IMR-90 (cell line): ENCODE measurements at regions not wholly inside any gene's neighbourhood (a gene's known extent, or its start where the extent isn't known, plus 50 kb on each side); places are given as distances from the start of the nearest gene placed in this dataset.

ENCODE experiments used
- ATAC-seq: fragments of 200-7000 bp; cut with Tn5 transposase; 2 replicates; pipeline ENCODE4 v1.9.1; 2020; ENCODE audit warnings: low read depth, mild to moderate bottlenecking, moderate library complexity
- BruUV-seq: library from RNA; stranded (reverse); fragments of 400-500 nt; replicated peaks from 2 replicates; lab custom pipeline; 2021; lab: Mats Ljungman, UMichigan
- CTCF ChIA-PET: fragments of 300-600 bp; formaldehyde crosslinking; extraction: SDS; loops from one replicate; lab custom pipeline; 2021; ENCODE audit warnings: antibody characterized with exemption; lab: Yijun Ruan, JAX
- POLR2A ChIA-PET: fragments of 300-600 bp; sonication (Branson Sonifier 250); formaldehyde crosslinking; loops from one replicate; lab custom pipeline; 2022; ENCODE audit warnings: antibody characterized with exemption; ENCODE audit not compliant: unreplicated experiment; lab: Charles Lee
- DNase-seq: peaks from one replicate; pipeline ENCODE4 v3.0.0; 2013
- H2AFZ ChIP-seq: replicated peaks from 2 replicates; pipeline ENCODE3; 2013; ENCODE audit warnings: low read length, mild to moderate bottlenecking; ENCODE audit not compliant: poor library complexity
- H2AK5ac ChIP-seq: 2 replicates; pipeline ENCODE4 v1.6.1; 2013; ENCODE audit warnings: low read depth, low read length, inconsistent platforms
- H2AK9ac ChIP-seq: replicated peaks from 2 replicates; pipeline ENCODE3; 2013; ENCODE audit warnings: mild to moderate bottlenecking, low read depth, low read length, moderate library complexity; ENCODE audit not compliant: poor library complexity
- H2BK120ac ChIP-seq: 2 replicates; pipeline ENCODE4 v1.6.1; 2013; ENCODE audit warnings: low read depth, low read length, inconsistent platforms
- H2BK15ac ChIP-seq: 3 replicates; pipeline ENCODE4 v1.6.1; 2013; ENCODE audit warnings: low read depth, low read length, inconsistent platforms
- H2BK20ac ChIP-seq: 2 replicates; pipeline ENCODE4 v1.6.1; 2013; ENCODE audit warnings: low read depth, mild to moderate bottlenecking, inconsistent platforms, low read length, moderate library complexity
- H2BK5ac ChIP-seq: 2 replicates; pipeline ENCODE4 v1.6.1; 2013; ENCODE audit warnings: mild to moderate bottlenecking, low read depth, low read length, inconsistent platforms; ENCODE audit not compliant: poor library complexity, severe bottlenecking
- H3K14ac ChIP-seq: replicated peaks from 2 replicates; pipeline ENCODE4 v1.6.1; 2013; ENCODE audit warnings: low read depth, low read length, inconsistent platforms
- H3K18ac ChIP-seq: 2 replicates; pipeline ENCODE4 v1.6.1; 2013; ENCODE audit warnings: low read depth, low read length, control low read depth
- H3K23ac ChIP-seq: 2 replicates; pipeline ENCODE4 v1.6.1; 2013; ENCODE audit warnings: low read depth, low read length, inconsistent platforms
- H3K27ac ChIP-seq: 2 replicates; pipeline ENCODE4 v1.5.1; 2013; ENCODE audit warnings: mild to moderate bottlenecking, control low read depth, low read length; ENCODE audit not compliant: insufficient read depth
- H3K27me3 ChIP-seq: 2 replicates; pipeline ENCODE4 v1.6.1; 2013; ENCODE audit warnings: low read length; ENCODE audit not compliant: control insufficient read depth, insufficient read depth
- H3K36me3 ChIP-seq: 2 replicates; pipeline ENCODE4 v1.6.1; 2013; ENCODE audit warnings: low read length, mixed read lengths; ENCODE audit not compliant: control insufficient read depth, insufficient read depth
- H3K4ac ChIP-seq: 2 replicates; pipeline ENCODE4 v1.6.1; 2013; ENCODE audit warnings: low read depth, low read length, inconsistent platforms
- H3K4me1 ChIP-seq: 2 replicates; pipeline ENCODE4 v1.6.1; 2013; ENCODE audit warnings: low read length, mixed read lengths; ENCODE audit not compliant: control insufficient read depth, insufficient read depth
- H3K4me2 ChIP-seq: 2 replicates; pipeline ENCODE4 v1.6.1; 2013; ENCODE audit warnings: low read depth, mild to moderate bottlenecking, control low read depth, low read length, moderate library complexity
- H3K4me3 ChIP-seq: 2 replicates; pipeline ENCODE4 v1.5.1; 2013; ENCODE audit warnings: low read depth, mild to moderate bottlenecking, control low read depth, low read length, moderate library complexity; ENCODE audit not compliant: insufficient read depth
- H3K56ac ChIP-seq: 2 replicates; pipeline ENCODE4 v1.6.1; 2013; ENCODE audit warnings: low read length, inconsistent platforms; ENCODE audit not compliant: insufficient read depth; ENCODE audit errors: extremely low read depth
- H3K79me1 ChIP-seq, 2 experiments: 2 replicates each; pipeline ENCODE4 v1.6.1; 2013; ENCODE audit warnings: low read length in 2 of 2, inconsistent platforms in 1 of 2, low read depth in 1 of 2
- H3K9ac ChIP-seq: 2 replicates; pipeline ENCODE4 v1.6.1; 2013; ENCODE audit warnings: low read depth, low read length, control low read depth
- H3K9me1 ChIP-seq: 2 replicates; pipeline ENCODE4 v1.6.1; 2013; ENCODE audit warnings: low read length, inconsistent platforms; ENCODE audit not compliant: insufficient read depth
- H3K9me3 ChIP-seq: 2 replicates; pipeline ENCODE4 v1.6.1; 2013; ENCODE audit warnings: low read length; ENCODE audit not compliant: control insufficient read depth, insufficient read depth
- H4K20me1 ChIP-seq: 2 replicates; pipeline ENCODE4 v1.6.1; 2013; ENCODE audit warnings: low read length, inconsistent platforms; ENCODE audit not compliant: insufficient read depth
- H4K5ac ChIP-seq: 2 replicates; pipeline ENCODE4 v1.6.1; 2013; ENCODE audit warnings: mild to moderate bottlenecking, low read depth, low read length, control low read depth
- H4K8ac ChIP-seq, 2 experiments: 2 replicates each; pipeline ENCODE4 v1.6.1; 2013; ENCODE audit warnings: low read depth in 2 of 2, low read length in 2 of 2, control low read depth in 1 of 2, inconsistent platforms in 1 of 2
- H4K91ac ChIP-seq: 2 replicates; pipeline ENCODE4 v1.6.1; 2013; ENCODE audit warnings: low read depth, low read length, inconsistent platforms; ENCODE audit not compliant: insufficient read depth
- CHD1 ChIP-seq: IDR thresholded peaks from 2 replicates; pipeline ENCODE4 v1.6.1; 2012; ENCODE audit warnings: low read depth, low read length, improper control_type of control experiment
- CTCF ChIP-seq: conservative IDR thresholded peaks from 2 replicates; pipeline ENCODE4 v1.5.1; 2012; ENCODE audit warnings: mild to moderate bottlenecking, low read depth, low read length, improper control_type of control experiment
- ELK1 ChIP-seq: fragments of 150-350 bp; IDR thresholded peaks from 2 replicates; pipeline ENCODE4 v1.6.1; 2016; ENCODE audit warnings: low read depth, mild to moderate bottlenecking, low read length, moderate library complexity, borderline replicate concordance
- MAFK ChIP-seq: IDR thresholded peaks from 2 replicates; pipeline ENCODE4 v1.6.1; 2012; ENCODE audit warnings: low read depth, low read length, improper control_type of control experiment
- MAZ ChIP-seq: IDR thresholded peaks from 2 replicates; pipeline ENCODE4 v1.6.1; 2012; ENCODE audit warnings: low read depth, mild to moderate bottlenecking, low read length, improper control_type of control experiment, moderate library complexity, borderline replicate concordance
- SMC3 ChIP-seq: fragments of 150-350 bp; IDR thresholded peaks from 2 replicates; pipeline ENCODE4 v1.6.1; 2016; ENCODE audit warnings: low read depth, mild to moderate bottlenecking, antibody characterized with exemption, low read length, moderate library complexity
- WGBS, 2 experiments: methylation state at CpG; one replicate each; pipeline versions ENCODE4 v1.1.5 to v1.1.7; 2013; ENCODE audit warnings: missing lambda C conversion rate in 2 of 2; ENCODE audit not compliant: insufficient read length in 1 of 2; ENCODE audit errors: extremely low coverage in 2 of 2; 5-methylcytosine and 5-hydroxymethylcytosine counted together
- dilution Hi-C: fragments of 300-500 bp; cut with HindIII; formaldehyde crosslinking; loops from one replicate; pipeline ENCODE4 v1.14.3; 2018; ENCODE audit warnings: low sequenced_read_pairs; ENCODE audit not compliant: unreplicated experiment
- in situ Hi-C: fragments of 300-500 bp; cut with MboI; formaldehyde crosslinking; loops from 3 replicates; pipeline ENCODE4 v1.14.3; 2019; ENCODE audit warnings: low sequenced_read_pairs, inconsistent platforms, mixed read lengths
- intact Hi-C: fragments of 100-400 bp; cut with micrococcal nuclease; formaldehyde crosslinking; loops from 2 replicates; pipeline ENCODE4 v1.10.0; 2022

GRCh38 chr6:169890901-169891300, 139.5 kb downstream of the ERMARD start:
- no TSS peak for BruUV-seq

More at GRCh38 chr6:169890901-169891300, 139.5 kb downstream of the ERMARD start:
- Histone ChIP-seq H2BK120ac (no peak overlapping the region), H4K91ac (no peak overlapping the region), H3K27ac (no peak overlapping the region), H3K4me2 (no peak overlapping the region), H3K23ac (no peak overlapping the region), H2BK15ac (no peak overlapping the region), H4K8ac (no peak overlapping the region), H3K9ac (no peak overlapping the region), H2AFZ (no peak overlapping the region), H3K9me3 (peaks cover 48% of the 10 kb centered on the region), H3K36me3 (no peaks in the 10 kb centered on the region), H2BK20ac (no peak overlapping the region), H4K20me1 (no peaks in the 10 kb centered on the region), H2BK5ac (no peak overlapping the region), H3K79me1 (no peaks in the 10 kb centered on the region), H3K9me1 (no peaks in the 10 kb centered on the region), H3K14ac (no peak overlapping the region), H3K4ac (no peak overlapping the region), H2AK9ac (no peak overlapping the region), H3K56ac (no peak overlapping the region), H4K5ac (no peak overlapping the region), H3K4me3 (no peak overlapping the region), H2AK5ac (no peak overlapping the region), H3K18ac (no peak overlapping the region), H3K27me3 (no peaks in the 10 kb centered on the region), H3K4me1 (no peaks in the 10 kb centered on the region)
- DNase-seq (no peak), ATAC-seq (no peak)
- in situ Hi-C loops, result no loop called here
- dilution Hi-C loops, result no loop called here
- ChIA-PET POLR2A (no interaction called here), CTCF (no interaction called here)
- intact Hi-C loops, result no loop called here
- WGBS, 2 experiments, result 45% methylated on average over 7 of the region's 7 CpGs; no CpG with 5 or more reads in 1 of the 2 experiments
- TF ChIP-seq MAZ (no peak), MAFK (no peak), ELK1 (no peak), SMC3 (no peak), CTCF (no peak), CHD1 (no peak)
